ENCODE measurements at regions not wholly inside any gene's neighbourhood (a gene's known extent, or its start where the extent isn't known, plus 50 kb on each side); places are given as distances from the start of the nearest gene placed in this dataset.

GRCh38 chr1:234929369-234929768 lies 199.3 kb downstream of the TOMM20 start:
- no peak for DNase-seq

GRCh38 chr1:234928642-234929041 lies 200.0 kb downstream of the TOMM20 start:
- DNase-seq, result no peak

- no peak for DNase-seq
Observed at GRCh38 chr1:234927971-234928640, 200.5 kb downstream of the TOMM20 start.

- no peak for DNase-seq
Observed at GRCh38 chr1:234927312-234927970, 201.2 kb downstream of the TOMM20 start.

GRCh38 chr1:234926559-234927311 lies 201.9 kb downstream of the TOMM20 start:
- DNase-seq, result no peak

GRCh38 chr1:234926264-234926558 lies 202.4 kb downstream of the TOMM20 start:
- DNase-seq, result no peak

- no peak for DNase-seq
Observed at GRCh38 chr1:234925440-234926263, 203.0 kb downstream of the TOMM20 start.

- DNase-seq, result no peak
Observed at GRCh38 chr1:234924450-234925355, 203.9 kb downstream of the TOMM20 start.

- DNase-seq, result no peak
Observed at GRCh38 chr1:234923626-234924025, 205.0 kb downstream of the TOMM20 start.

GRCh38 chr1:234922987-234923386 lies 205.7 kb downstream of the TOMM20 start:
- no peak for DNase-seq

- no peak for DNase-seq
Observed at GRCh38 chr1:234921266-234922062, 207.2 kb downstream of the TOMM20 start.

GRCh38 chr1:234920843-234921140 lies 207.8 kb downstream of the TOMM20 start:
- no peak for DNase-seq

- no peak for DNase-seq
Observed at GRCh38 chr1:234920136-234920842, 208.3 kb downstream of the TOMM20 start.

GRCh38 chr1:234918961-234919761 lies 209.5 kb downstream of the TOMM20 start:
- no peak for DNase-seq

- DNase-seq, result no peak
Observed at GRCh38 chr1:234918181-234918841, 210.3 kb downstream of the TOMM20 start.

- no peak for DNase-seq
Observed at GRCh38 chr1:234917495-234918180, 211.0 kb downstream of the TOMM20 start.

GRCh38 chr1:234916840-234917239 lies 211.8 kb downstream of the TOMM20 start:
- no peak for DNase-seq

- no peak for DNase-seq
Observed at GRCh38 chr1:234915924-234916675, 212.5 kb downstream of the TOMM20 start.

Measured in NCI-H1436 treated with DMSO at 0.1 percent for 48 hours (cell line).